ENCODE measurements at regions not wholly inside any gene's neighbourhood (a gene's known extent, or its start where the extent isn't known, plus 50 kb on each side); places are given as distances from the start of the nearest gene placed in this dataset.

- H3K27ac ChIP-seq: no peak overlapping the region
- no peak for TF ChIP-seq CTCF (IDR thresholded peaks at IDR 0.05)
- H3K27me3 ChIP-seq: no peaks in the 10 kb centered on the region
- DNase-seq: no peak
- H3K36me3 ChIP-seq: no peaks in the 10 kb centered on the region
- no peak overlapping the region for H3K4me3 ChIP-seq
- intact Hi-C loops (cut with DNase I): no loop called here
- H3K9me3 ChIP-seq: no peaks in the 10 kb centered on the region
- H3K4me1 ChIP-seq: no peaks in the 10 kb centered on the region
- no peak for ATAC-seq
Observed at GRCh38 chr3:59443618-59444293, 393.9 kb upstream of the CFAP20DC start.

GRCh38 chr3:59442046-59442445 lies 392.2 kb upstream of the CFAP20DC start:
- Histone ChIP-seq H3K27ac (no peak overlapping the region), H3K36me3 (no peaks in the 10 kb centered on the region), H3K9me3 (no peaks in the 10 kb centered on the region), H3K4me3 (no peak overlapping the region), H3K4me1 (no peaks in the 10 kb centered on the region), H3K27me3 (no peaks in the 10 kb centered on the region)
- DNase-seq (no peak), ATAC-seq (no peak)
- no peak for TF ChIP-seq CTCF (IDR thresholded peaks at IDR 0.05)
- intact Hi-C loops (cut with DNase I): no loop called here

- Histone ChIP-seq H3K9me3 (no peaks in the 10 kb centered on the region), H3K27ac (no peak overlapping the region), H3K27me3 (no peaks in the 10 kb centered on the region), H3K4me3 (no peak overlapping the region), H3K36me3 (no peaks in the 10 kb centered on the region), H3K4me1 (no peaks in the 10 kb centered on the region)
- ATAC-seq: no peak
- intact Hi-C loops (cut with DNase I): no loop called here
- no peak for DNase-seq
- TF ChIP-seq CTCF (IDR thresholded peaks at IDR 0.05): no peak
Observed at GRCh38 chr3:59440285-59441028, 390.6 kb upstream of the CFAP20DC start.

GRCh38 chr3:59438492-59438891 lies 388.7 kb upstream of the CFAP20DC start:
- no peak overlapping the region for H3K27ac ChIP-seq
- H3K4me3 ChIP-seq: no peak overlapping the region
- TF ChIP-seq CTCF (IDR thresholded peaks at IDR 0.05): no peak
- intact Hi-C loops (cut with DNase I): no loop called here
- H3K36me3 ChIP-seq: no peaks in the 10 kb centered on the region
- no peaks in the 10 kb centered on the region for H3K4me1 ChIP-seq
- peaks cover 0 to under 1% of the 10 kb centered on the region in 2 donors for H3K9me3 ChIP-seq
- H3K27me3 ChIP-seq: no peaks in the 10 kb centered on the region
- ATAC-seq: no peak
- DNase-seq: no peak

- H3K4me1 ChIP-seq: no peaks in the 10 kb centered on the region
- H3K4me3 ChIP-seq: no peak overlapping the region
- no peaks in the 10 kb centered on the region for H3K27me3 ChIP-seq
- no peak for TF ChIP-seq CTCF (IDR thresholded peaks at IDR 0.05)
- peaks cover 0 to 2% of the 10 kb centered on the region in 2 donors for H3K9me3 ChIP-seq
- ATAC-seq (no peak), DNase-seq (peak in 1 of 4 donors; percentile 8)
- no peaks in the 10 kb centered on the region for H3K36me3 ChIP-seq
- intact Hi-C loops (cut with DNase I): no loop called here
- no peak overlapping the region for H3K27ac ChIP-seq
Observed at GRCh38 chr3:59436164-59436958, 386.5 kb upstream of the CFAP20DC start.
